ENCODE measurements at regions not wholly inside any gene's neighbourhood (a gene's known extent, or its start where the extent isn't known, plus 50 kb on each side); places are given as distances from the start of the nearest gene placed in this dataset.

DNA sequence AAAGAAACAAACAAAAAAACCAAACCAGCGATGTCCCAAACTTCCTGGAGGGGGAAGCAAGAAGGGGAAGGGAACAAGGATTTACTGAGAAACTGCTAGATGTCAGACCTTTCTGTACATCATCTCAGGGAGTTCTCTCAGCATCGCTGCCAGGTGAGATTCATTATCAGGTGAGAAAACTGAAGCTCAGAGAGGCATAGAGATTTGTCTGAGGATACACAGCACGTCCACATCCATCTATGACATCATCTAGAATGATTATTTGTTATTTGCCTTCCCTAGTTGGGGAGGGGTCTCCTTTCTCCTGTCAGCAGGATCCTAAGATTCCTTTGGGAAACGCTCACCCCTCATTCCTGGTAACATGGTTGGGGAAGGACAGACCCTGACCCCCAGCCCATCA, 57.1 kb upstream of the LINGO1 start:
- H3K23ac ChIP-seq (ENCODE audit: insufficient read length), result no peak overlapping the region
- H2AK5ac ChIP-seq (ENCODE audit: low read depth, low read length), result no peak overlapping the region
- no peak overlapping the region for H3K56ac ChIP-seq (replicated peaks; ENCODE audit: insufficient read length, low read depth, low read length)
- H3K18ac ChIP-seq (ENCODE audit: extremely low read depth, low read length), result no peak overlapping the region
- H3K9me3 ChIP-seq (ENCODE audit: insufficient read depth in 2 of 2, low read depth in 1 of 2, low read length in 1 of 2), result no peaks in the 10 kb centered on the region
- H3K27ac ChIP-seq (ENCODE audit: low read depth, low read length), result no peak overlapping the region
- ChIA-PET POLR2A (ENCODE audit: partially characterized antibody) (no interaction called here), CTCF (ENCODE audit: partially characterized antibody) (interaction anchor here (1.1 to 1.2 kb wide), 3 partner anchors 20 to 46 kb away, joined by 3 to 5 read pairs (median 3); no protein-coding TSS in a partner anchor)
- no peak overlapping the region for H4K8ac ChIP-seq (ENCODE audit: extremely low read depth, insufficient read depth, low read length)
- no peak overlapping the region for H3K4me3 ChIP-seq (ENCODE audit: extremely low read depth in 1 of 4, insufficient read depth in 2 of 4, low read depth in 3 of 4, low read length in 4 of 4)
- no peak overlapping the region for H4K5ac ChIP-seq (ENCODE audit: insufficient read length, low read depth, low read length)
- no peaks in the 10 kb centered on the region for H3K79me1 ChIP-seq (ENCODE audit: low read depth, low read length)
- H3K14ac ChIP-seq (ENCODE audit: insufficient read length), result no peak overlapping the region
- WGBS, 2 experiments (ENCODE audit: extremely low coverage in 1 of 2, insufficient coverage in 1 of 2, insufficient read length in 1 of 2, insufficient replicate concordance in 2 of 2, low coverage in 1 of 2, low lambda C conversion rate in 2 of 2, missing lambda C conversion rate in 1 of 2), result 88% methylated on average over 4 of the region's 4 CpGs; no CpG with 5 or more reads in 1 of the 2 experiments
- H3K4me1 ChIP-seq (replicated peaks in 1 of 4; ENCODE audit: control insufficient read depth in 3 of 4, insufficient read depth in 4 of 4, low read length in 3 of 4), result peaks cover 0 to 3% (median 0%) of the 10 kb centered on the region in 4 experiments; a peak in 2 of 7 replicates
- no peak overlapping the region for H2AFZ ChIP-seq (ENCODE audit: low read length)
- no peak overlapping the region for H2BK5ac ChIP-seq (ENCODE audit: low read depth, low read length)
- no peak overlapping the region for H3K4ac ChIP-seq (replicated peaks; ENCODE audit: insufficient read length, low read depth, low read length)
- H3K4me2 ChIP-seq (ENCODE audit: insufficient read depth in 1 of 2, low read depth in 2 of 2, low read length in 2 of 2), result no peak overlapping the region
- H3K9ac ChIP-seq (replicated peaks in 1 of 4; ENCODE audit: extremely low read depth in 1 of 4, low read depth in 3 of 4, low read length in 3 of 4), result no peak overlapping the region
- FAIRE-seq, result no peak
- no peaks in the 10 kb centered on the region for H3K27me3 ChIP-seq (replicated peaks in 1 of 4; ENCODE audit: control insufficient read depth in 3 of 4, extremely low read depth in 1 of 4, insufficient read depth in 3 of 4, low read length in 3 of 4)
- DNase-seq (ENCODE audit: low read depth in 1 of 2, low spot score in 2 of 2), result no peak
- no peak overlapping the region for H4K91ac ChIP-seq (replicated peaks; ENCODE audit: insufficient read length, low read length)
- H4K20me1 ChIP-seq (replicated peaks in 1 of 2; ENCODE audit: control insufficient read depth in 1 of 2, insufficient read depth in 2 of 2, low read length in 2 of 2), result no peaks in the 10 kb centered on the region
- no peak overlapping the region for H2BK20ac ChIP-seq (ENCODE audit: low read length)
- no peak overlapping the region for H2BK120ac ChIP-seq (replicated peaks; ENCODE audit: low read depth, low read length)
- H2BK12ac ChIP-seq (ENCODE audit: low read depth, low read length), result no peak overlapping the region
- no peaks in the 10 kb centered on the region for H3K36me3 ChIP-seq (ENCODE audit: control insufficient read depth in 2 of 4, insufficient read depth in 4 of 4, low read length in 3 of 4)
- H2BK15ac ChIP-seq (ENCODE audit: low read length), result no peak overlapping the region
- H3K79me2 ChIP-seq (ENCODE audit: control insufficient read depth in 1 of 2, insufficient read depth in 2 of 2, low read length in 2 of 2), result no peaks in the 10 kb centered on the region
- no peaks in the 10 kb centered on the region for H3K23me2 ChIP-seq (ENCODE audit: low read depth, low read length)
- no peak for TF ChIP-seq CTBP2 (IDR thresholded peaks at IDR 0.05; ENCODE audit: borderline replicate concordance, insufficient read depth, insufficient read length, low read length)
- TF ChIP-seq, protein P1, sequence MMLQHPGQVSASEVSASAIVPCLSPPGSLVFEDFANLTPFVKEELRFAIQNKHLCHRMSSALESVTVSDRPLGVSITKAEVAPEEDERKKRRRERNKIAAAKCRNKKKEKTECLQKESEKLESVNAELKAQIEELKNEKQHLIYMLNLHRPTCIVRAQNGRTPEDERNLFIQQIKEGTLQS (IDR thresholded peaks at IDR 0.05; ENCODE audit: insufficient read depth, low read depth, low read length), result no peak
- no peak for TF ChIP-seq POU5F1 (IDR thresholded peaks at IDR 0.05; ENCODE audit: low read depth, low read length)
- no peak for TF ChIP-seq ZNF274 (IDR thresholded peaks at IDR 0.05; ENCODE audit: borderline replicate concordance, extremely low read depth, low read length)
- no peak for TF ChIP-seq NANOG (IDR thresholded peaks at IDR 0.05; ENCODE audit: insufficient read depth, low read depth, low read length, poor library complexity, severe bottlenecking)
- no peak for TF ChIP-seq BRCA1 (IDR thresholded peaks at IDR 0.05; ENCODE audit: low read depth, low read length)
- no peak for TF ChIP-seq RNF2 (IDR thresholded peaks at IDR 0.05; ENCODE audit: borderline replicate concordance, low read depth, low read length, missing control alignments, poor library complexity, severe bottlenecking)
- no peak for TF ChIP-seq JUND (IDR thresholded peaks at IDR 0.05; ENCODE audit: low read length)
- TF ChIP-seq RBBP5 (IDR thresholded peaks at IDR 0.05; ENCODE audit: borderline replicate concordance, low read depth, low read length), result no peak

Data from H1 (cell line).